ENCODE measurements at regions not wholly inside any gene's neighbourhood (a gene's known extent, or its start where the extent isn't known, plus 50 kb on each side); places are given as distances from the start of the nearest gene placed in this dataset.

- intact Hi-C loops (cut with micrococcal nuclease; ENCODE audit: unreplicated experiment): no loop called here
- no TSS peak for BruUV-seq (replicated peaks)
- no peaks in the 10 kb centered on the region for H4K20me1 ChIP-seq (ENCODE audit: insufficient read depth, low read length)
- no peaks in the 10 kb centered on the region for H3K79me2 ChIP-seq (ENCODE audit: insufficient read depth, low read depth, low read length)
- POLR2A ChIA-PET: no interaction called here
- DNase-seq (ENCODE audit: low spot score): no peak
- H3K4me2 ChIP-seq (ENCODE audit: low read length): no peak overlapping the region
- H3K4me1 ChIP-seq (ENCODE audit: insufficient read depth, low read length, poor library complexity, severe bottlenecking): no peaks in the 10 kb centered on the region
- CTCF ChIA-PET (ENCODE audit: unreplicated experiment): no interaction called here
- no peaks in the 10 kb centered on the region for H3K9me2 ChIP-seq (ENCODE audit: insufficient read depth, low read length)
- H2AFZ ChIP-seq (ENCODE audit: low read length): no peak overlapping the region
- H3K9me3 ChIP-seq (ENCODE audit: low read length): peaks cover 9% of the 10 kb centered on the region; the same call in 1 of the 2 replicates
- no peaks in the 10 kb centered on the region for H3K36me3 ChIP-seq (ENCODE audit: insufficient read depth, low read length)
- no peak overlapping the region for H3K27ac ChIP-seq (ENCODE audit: low read depth, low read length, poor library complexity, severe bottlenecking)
- H3K4me3 ChIP-seq (ENCODE audit: low read depth, low read length, poor library complexity, severe bottlenecking): no peak overlapping the region
- TF ChIP-seq CTCF (conservative IDR thresholded peaks at IDR 0.05; ENCODE audit: low read length) (no peak), EZH2phosphoT487 (IDR thresholded peaks at IDR 0.05; ENCODE audit: borderline replicate concordance, low read depth, low read length) (no peak)
These were observed 1561.0 kb upstream of the RAG2 start for GRCh38 chr11:38159038-38159437.

- no peak overlapping the region for H2AFZ ChIP-seq (ENCODE audit: low read length)
- POLR2A ChIA-PET: no interaction called here
- H3K9me2 ChIP-seq (ENCODE audit: insufficient read depth, low read length): no peaks in the 10 kb centered on the region
- no peak for TF ChIP-seq EZH2phosphoT487 (IDR thresholded peaks at IDR 0.05; ENCODE audit: borderline replicate concordance, low read depth, low read length)
- no peak for TF ChIP-seq CTCF (conservative IDR thresholded peaks at IDR 0.05; ENCODE audit: low read length)
- no peak overlapping the region for H3K4me3 ChIP-seq (ENCODE audit: low read depth, low read length, poor library complexity, severe bottlenecking)
- no peak for DNase-seq (ENCODE audit: low spot score)
- intact Hi-C loops (cut with micrococcal nuclease; ENCODE audit: unreplicated experiment): no loop called here
- BruUV-seq (replicated peaks): no TSS peak
- peaks cover 9% of the 10 kb centered on the region; the same call in 1 of the 2 replicates for H3K9me3 ChIP-seq (ENCODE audit: low read length)
- no peaks in the 10 kb centered on the region for H4K20me1 ChIP-seq (ENCODE audit: insufficient read depth, low read length)
- no peaks in the 10 kb centered on the region for H3K4me1 ChIP-seq (ENCODE audit: insufficient read depth, low read length, poor library complexity, severe bottlenecking)
- H3K27ac ChIP-seq (ENCODE audit: low read depth, low read length, poor library complexity, severe bottlenecking): no peak overlapping the region
- CTCF ChIA-PET (ENCODE audit: unreplicated experiment): no interaction called here
- H3K4me2 ChIP-seq (ENCODE audit: low read length): no peak overlapping the region
- no peaks in the 10 kb centered on the region for H3K36me3 ChIP-seq (ENCODE audit: insufficient read depth, low read length)
- no peaks in the 10 kb centered on the region for H3K79me2 ChIP-seq (ENCODE audit: insufficient read depth, low read depth, low read length)
These were observed 1558.6 kb upstream of the RAG2 start for GRCh38 chr11:38156495-38157146.

GRCh38 chr11:38155856-38156255 is 1557.8 kb upstream of the RAG2 start:
- no peak for DNase-seq (ENCODE audit: low spot score)
- intact Hi-C loops (cut with micrococcal nuclease; ENCODE audit: unreplicated experiment): no loop called here
- H3K4me1 ChIP-seq (ENCODE audit: insufficient read depth, low read length, poor library complexity, severe bottlenecking): no peaks in the 10 kb centered on the region
- H3K27ac ChIP-seq (ENCODE audit: low read depth, low read length, poor library complexity, severe bottlenecking): no peak overlapping the region
- H3K36me3 ChIP-seq (ENCODE audit: insufficient read depth, low read length): no peaks in the 10 kb centered on the region
- no peaks in the 10 kb centered on the region for H3K79me2 ChIP-seq (ENCODE audit: insufficient read depth, low read depth, low read length)
- no peaks in the 10 kb centered on the region for H4K20me1 ChIP-seq (ENCODE audit: insufficient read depth, low read length)
- TF ChIP-seq CTCF (conservative IDR thresholded peaks at IDR 0.05; ENCODE audit: low read length): no peak
- no peak for TF ChIP-seq EZH2phosphoT487 (IDR thresholded peaks at IDR 0.05; ENCODE audit: borderline replicate concordance, low read depth, low read length)
- H3K9me3 ChIP-seq (ENCODE audit: low read length): peaks cover 9% of the 10 kb centered on the region; the same call in 1 of the 2 replicates
- no peak overlapping the region for H2AFZ ChIP-seq (ENCODE audit: low read length)
- no TSS peak for BruUV-seq (replicated peaks)
- H3K4me2 ChIP-seq (ENCODE audit: low read length): no peak overlapping the region
- H3K9me2 ChIP-seq (ENCODE audit: insufficient read depth, low read length): no peaks in the 10 kb centered on the region
- POLR2A ChIA-PET: no interaction called here
- CTCF ChIA-PET (ENCODE audit: unreplicated experiment): no interaction called here
- no peak overlapping the region for H3K4me3 ChIP-seq (ENCODE audit: low read depth, low read length, poor library complexity, severe bottlenecking)

Data from OCI-LY7 (cell line).